GM18520 (cell line): ENCODE measurements at regions not wholly inside any gene's neighbourhood (a gene's known extent, or its start where the extent isn't known, plus 50 kb on each side); places are given as distances from the start of the nearest gene placed in this dataset.
"Not testable (repeated sequence)": the region's sequence is repeated elsewhere in the genome, so short reads cannot be mapped to it uniquely, and the experiment has no call there.

ENCODE experiments used
- ATAC-seq: cut with Tn5 transposase; IDR thresholded peaks from one replicate; pipeline ENCODE4 v1.9.1; 2021; ENCODE audit not compliant: unreplicated experiment

- ATAC-seq, result no peak
Observed at GRCh38 chr4:128688846-128689437, 120.6 kb upstream of the JADE1 start.

GRCh38 chr4:128688033-128688721 lies 121.3 kb upstream of the JADE1 start:
- no peak for ATAC-seq

GRCh38 chr4:128686810-128687209 lies 122.7 kb upstream of the JADE1 start:
- no peak for ATAC-seq

GRCh38 chr4:128686032-128686465 lies 123.5 kb upstream of the JADE1 start:
- ATAC-seq, result no peak

- ATAC-seq, result no peak
Observed at GRCh38 chr4:128684016-128684415, 125.5 kb upstream of the JADE1 start.

- no peak for ATAC-seq
Observed at GRCh38 chr4:128682942-128683666, 126.4 kb upstream of the JADE1 start.

- ATAC-seq, result no peak
Observed at GRCh38 chr4:128676095-128676494, 133.4 kb upstream of the JADE1 start.

- peak; percentile 95 for ATAC-seq
Observed at GRCh38 chr4:128675083-128675482, 134.4 kb upstream of the JADE1 start.

GRCh38 chr4:128673159-128673558 lies 136.3 kb upstream of the JADE1 start:
- not testable (repeated sequence) for ATAC-seq

GRCh38 chr4:128672596-128672995 lies 136.9 kb upstream of the JADE1 start:
- ATAC-seq, result not testable (repeated sequence)

GRCh38 chr4:128670513-128670912 lies 139.0 kb upstream of the JADE1 start:
- no peak for ATAC-seq

GRCh38 chr4:128668566-128668965 lies 140.9 kb upstream of the JADE1 start:
- ATAC-seq, result no peak

GRCh38 chr4:128665514-128665913 lies 144.0 kb upstream of the JADE1 start:
- no peak for ATAC-seq

GRCh38 chr4:128663325-128663724 lies 146.2 kb upstream of the JADE1 start:
- ATAC-seq, result peak; percentile 53

GRCh38 chr4:128661479-128661878 lies 148.0 kb upstream of the JADE1 start:
- ATAC-seq, result no peak

- ATAC-seq, result no peak
Observed at GRCh38 chr4:128660361-128661215, 148.9 kb upstream of the JADE1 start.

GRCh38 chr4:128658214-128658631 lies 151.3 kb upstream of the JADE1 start:
- no peak for ATAC-seq

- no peak for ATAC-seq
Observed at GRCh38 chr4:128657638-128658037, 151.9 kb upstream of the JADE1 start.

- ATAC-seq, result no peak
Observed at GRCh38 chr4:128654465-128654864, 155.0 kb upstream of the JADE1 start.

GRCh38 chr4:128653527-128654444 lies 155.7 kb upstream of the JADE1 start:
- ATAC-seq, result no peak
